Spleen (tissue), 3 donors: ENCODE measurements at regions not wholly inside any gene's neighbourhood (a gene's known extent, or its start where the extent isn't known, plus 50 kb on each side); places are given as distances from the start of the nearest gene placed in this dataset.
"Not testable (repeated sequence)": the region's sequence is repeated elsewhere in the genome, so short reads cannot be mapped to it uniquely, and the experiment has no call there.

Experiments
- POLR2A ChIP-seq, 3 donors: fragments of 450-650 bp; IDR thresholded peaks; one replicate each; pipeline ENCODE4 v1.5.1; 2017; ENCODE audit warnings: antibody characterized with exemption in 3 of 3, mild to moderate bottlenecking in 1 of 3
- POLR2AphosphoS5 ChIP-seq, 3 donors: sonication (generic); formaldehyde crosslinking; IDR thresholded peaks; one replicate each; pipeline ENCODE4 v1.5.1; 2017; ENCODE audit warnings: antibody characterized with exemption in 3 of 3

- not testable (repeated sequence) for TF ChIP-seq POLR2A, POLR2AphosphoS5 (IDR thresholded peaks at IDR 0.05)
Measured at GRCh38 chr16:88191168-88191567, 191.6 kb upstream of the ZNF469 start.
